WERI-Rb-1 (cell line): ENCODE measurements at regions not wholly inside any gene's neighbourhood (a gene's known extent, or its start where the extent isn't known, plus 50 kb on each side); places are given as distances from the start of the nearest gene placed in this dataset.

Experiments
- DNase-seq: peaks from one replicate; pipeline ENCODE4 v3.0.0-alpha.2; 2020
- H3K27ac ChIP-seq: fragments of 250-450 bp; sonication (Bioruptor Pico); 2 replicates; pipeline ENCODE4 v1.5.1; 2020; ENCODE audit warnings: mild to moderate bottlenecking, moderate library complexity
- H3K27me3 ChIP-seq: fragments of 250-450 bp; sonication (Bioruptor Pico); 2 replicates; pipeline ENCODE4 v1.5.1; 2021; ENCODE audit warnings: mild to moderate bottlenecking, low read depth, moderate library complexity; ENCODE audit not compliant: insufficient read depth, severe bottlenecking
- H3K36me3 ChIP-seq: fragments of 250-450 bp; sonication (Bioruptor Pico); 2 replicates; pipeline ENCODE4 v1.5.1; 2020; ENCODE audit warnings: mild to moderate bottlenecking, moderate library complexity
- H3K4me3 ChIP-seq: 2 replicates; pipeline ENCODE4 v1.5.1; 2011; ENCODE audit warnings: low read depth, mild to moderate bottlenecking, control low read depth, low read length
- H3K9me3 ChIP-seq: fragments of 250-450 bp; sonication (Bioruptor Pico); 2 replicates; pipeline ENCODE4 v1.5.1; 2021; ENCODE audit warnings: mild to moderate bottlenecking, moderate library complexity; ENCODE audit not compliant: severe bottlenecking
- TF ChIP-seq, protein P1 (sequence below): IDR thresholded peaks from 2 replicates; pipeline ENCODE4 v1.5.1; 2011; ENCODE audit warnings: low read depth, mild to moderate bottlenecking, control low read depth, inconsistent platforms, low read length

DNA sequence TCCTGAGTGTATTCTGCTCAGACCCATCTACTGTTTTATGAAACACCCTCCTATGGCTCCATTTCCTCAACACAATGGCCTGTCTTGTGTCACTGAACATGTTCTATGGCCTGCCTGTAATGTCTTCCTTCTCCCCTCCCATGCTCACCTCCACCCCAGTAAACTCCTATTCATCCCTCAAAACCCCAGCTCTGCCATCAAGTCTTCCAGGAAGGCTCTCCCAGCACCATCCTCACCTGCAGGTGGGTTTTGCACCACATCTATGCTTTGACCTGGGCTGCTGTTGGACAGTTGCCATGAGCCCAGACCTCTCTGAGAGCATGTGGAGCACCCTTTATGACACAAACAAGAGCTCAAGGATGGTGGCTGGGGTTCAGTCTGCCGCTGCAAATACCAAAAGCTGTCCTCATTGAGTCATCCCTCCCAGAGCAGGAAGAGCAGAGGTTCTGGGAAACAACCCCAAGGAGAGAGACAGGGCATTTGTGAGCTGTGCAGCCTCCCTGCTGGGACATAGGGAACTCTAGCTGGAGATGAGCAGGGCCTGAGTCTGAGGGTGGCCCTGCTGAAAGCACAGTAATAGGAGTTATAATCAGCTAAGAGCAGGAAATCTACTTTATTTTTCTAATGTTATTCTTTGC lies 93.8 kb upstream of the CD93 start:
- no peak for DNase-seq
- TF ChIP-seq, protein P1, sequence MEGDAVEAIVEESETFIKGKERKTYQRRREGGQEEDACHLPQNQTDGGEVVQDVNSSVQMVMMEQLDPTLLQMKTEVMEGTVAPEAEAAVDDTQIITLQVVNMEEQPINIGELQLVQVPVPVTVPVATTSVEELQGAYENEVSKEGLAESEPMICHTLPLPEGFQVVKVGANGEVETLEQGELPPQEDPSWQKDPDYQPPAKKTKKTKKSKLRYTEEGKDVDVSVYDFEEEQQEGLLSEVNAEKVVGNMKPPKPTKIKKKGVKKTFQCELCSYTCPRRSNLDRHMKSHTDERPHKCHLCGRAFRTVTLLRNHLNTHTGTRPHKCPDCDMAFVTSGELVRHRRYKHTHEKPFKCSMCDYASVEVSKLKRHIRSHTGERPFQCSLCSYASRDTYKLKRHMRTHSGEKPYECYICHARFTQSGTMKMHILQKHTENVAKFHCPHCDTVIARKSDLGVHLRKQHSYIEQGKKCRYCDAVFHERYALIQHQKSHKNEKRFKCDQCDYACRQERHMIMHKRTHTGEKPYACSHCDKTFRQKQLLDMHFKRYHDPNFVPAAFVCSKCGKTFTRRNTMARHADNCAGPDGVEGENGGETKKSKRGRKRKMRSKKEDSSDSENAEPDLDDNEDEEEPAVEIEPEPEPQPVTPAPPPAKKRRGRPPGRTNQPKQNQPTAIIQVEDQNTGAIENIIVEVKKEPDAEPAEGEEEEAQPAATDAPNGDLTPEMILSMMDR, result no peak
- H3K4me3 ChIP-seq, result no peak overlapping the region

DNA sequence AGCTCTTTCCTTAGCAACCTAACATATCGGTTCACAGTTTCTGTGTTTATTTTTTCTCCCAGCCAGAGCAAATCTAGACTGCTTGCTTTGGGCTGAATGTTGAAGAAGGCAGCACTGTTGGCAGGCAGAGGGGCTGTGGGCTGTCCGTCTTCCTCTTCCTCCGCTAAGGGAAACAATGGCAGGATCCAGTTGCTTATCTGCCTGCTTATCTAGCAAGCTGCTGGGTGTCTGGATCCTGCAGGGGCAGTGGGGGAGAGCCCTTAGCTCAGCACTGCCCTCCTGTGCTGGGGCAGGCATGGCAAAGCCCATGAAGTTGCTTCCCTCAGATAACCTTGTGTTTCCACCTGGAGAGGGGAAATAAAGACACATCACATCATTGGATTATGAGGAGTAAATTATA lies 92.7 kb upstream of the CD93 start:
- no peaks in the 10 kb centered on the region for H3K36me3 ChIP-seq
- H3K27ac ChIP-seq, result no peak overlapping the region
- no peak overlapping the region for H3K4me3 ChIP-seq
- DNase-seq, result no peak
- TF ChIP-seq, protein P1, result no peak
- peaks cover 3% of the 10 kb centered on the region for H3K9me3 ChIP-seq
- peaks cover 61% of the 10 kb centered on the region for H3K27me3 ChIP-seq

More for the DNA sequence above, 93.8 kb upstream of the CD93 start:
- H3K36me3 ChIP-seq, result no peaks in the 10 kb centered on the region
- peaks cover 56% of the 10 kb centered on the region for H3K27me3 ChIP-seq
- H3K9me3 ChIP-seq, result peaks cover 3% of the 10 kb centered on the region
- no peak overlapping the region for H3K27ac ChIP-seq

DNA sequence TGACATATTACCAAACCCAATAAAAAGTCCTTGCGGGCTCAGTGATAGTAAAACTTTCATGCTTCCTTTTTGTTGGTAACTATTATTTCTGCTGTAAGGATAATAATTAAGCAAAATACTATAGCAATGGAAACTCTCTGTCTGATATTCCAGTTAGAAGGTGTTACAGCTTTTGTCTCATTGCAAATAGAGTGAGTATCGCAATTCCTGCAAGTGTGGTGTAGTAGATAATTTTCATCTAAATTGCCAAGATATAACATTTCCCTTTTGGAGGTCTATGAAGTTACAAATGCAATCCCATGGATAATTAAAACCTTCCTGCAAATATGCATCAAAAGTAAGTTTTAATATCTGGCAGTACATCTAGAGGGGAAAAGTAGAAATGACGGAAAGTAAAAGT lies 88.7 kb upstream of the CD93 start:
- TF ChIP-seq, protein P1, result no peak
- peaks cover 82% of the 10 kb centered on the region for H3K27me3 ChIP-seq
- peaks cover 1% of the 10 kb centered on the region for H3K9me3 ChIP-seq
- no peak overlapping the region for H3K27ac ChIP-seq
- H3K4me3 ChIP-seq, result no peak overlapping the region
- no peak for DNase-seq
- H3K36me3 ChIP-seq, result no peaks in the 10 kb centered on the region

DNA sequence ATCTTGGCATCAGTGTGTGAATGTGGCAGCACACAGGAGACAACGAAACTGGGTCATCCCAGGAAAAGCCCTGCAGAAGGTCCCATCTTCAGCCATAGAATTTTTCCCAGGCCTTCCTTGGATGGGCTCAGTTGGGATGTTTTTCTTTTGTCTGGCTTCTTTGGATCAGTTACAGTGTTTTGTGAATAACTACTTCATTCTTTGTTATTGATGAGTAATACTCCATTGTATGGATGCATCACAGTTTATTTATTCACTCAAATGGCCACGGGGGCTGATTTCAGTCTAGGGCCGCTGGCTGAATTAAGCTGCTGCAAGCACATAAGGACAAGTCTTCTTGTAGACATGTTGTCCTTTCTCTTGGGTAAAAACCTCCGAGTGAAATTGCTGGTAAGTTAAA lies 81.3 kb upstream of the CD93 start:
- DNase-seq, result no peak
- Histone ChIP-seq H3K9me3 (no peaks in the 10 kb centered on the region), H3K4me3 (no peak overlapping the region), H3K27ac (no peak overlapping the region), H3K36me3 (no peaks in the 10 kb centered on the region), H3K27me3 (peaks cover 45% of the 10 kb centered on the region)
- TF ChIP-seq, protein P1, result no peak

DNA sequence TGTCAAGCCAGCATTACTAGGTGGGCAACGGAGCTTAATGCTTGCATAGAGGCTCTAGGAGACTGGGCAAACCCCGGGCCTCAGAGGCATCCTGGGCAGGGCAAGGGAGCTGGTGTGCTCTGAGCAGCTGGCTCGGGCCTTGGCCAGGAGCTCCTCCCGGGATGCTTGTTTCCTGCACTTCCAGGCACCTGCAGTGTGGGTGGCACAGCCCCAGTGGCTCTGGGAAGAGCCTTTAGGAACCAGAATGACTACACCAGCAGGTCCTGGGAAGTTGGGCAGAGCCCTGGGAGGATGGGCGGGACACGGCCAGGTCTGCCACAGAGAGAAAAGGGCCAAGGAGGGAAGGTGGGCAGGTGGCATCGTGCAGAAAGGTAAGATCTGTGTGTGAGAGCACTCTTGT lies 80.4 kb upstream of the CD93 start:
- TF ChIP-seq, protein P1, result no peak
- H3K9me3 ChIP-seq, result no peaks in the 10 kb centered on the region
- H3K27me3 ChIP-seq, result peaks cover 39% of the 10 kb centered on the region
- H3K4me3 ChIP-seq, result no peak overlapping the region
- no peak for DNase-seq
- no peak overlapping the region for H3K27ac ChIP-seq
- H3K36me3 ChIP-seq, result no peaks in the 10 kb centered on the region

DNA sequence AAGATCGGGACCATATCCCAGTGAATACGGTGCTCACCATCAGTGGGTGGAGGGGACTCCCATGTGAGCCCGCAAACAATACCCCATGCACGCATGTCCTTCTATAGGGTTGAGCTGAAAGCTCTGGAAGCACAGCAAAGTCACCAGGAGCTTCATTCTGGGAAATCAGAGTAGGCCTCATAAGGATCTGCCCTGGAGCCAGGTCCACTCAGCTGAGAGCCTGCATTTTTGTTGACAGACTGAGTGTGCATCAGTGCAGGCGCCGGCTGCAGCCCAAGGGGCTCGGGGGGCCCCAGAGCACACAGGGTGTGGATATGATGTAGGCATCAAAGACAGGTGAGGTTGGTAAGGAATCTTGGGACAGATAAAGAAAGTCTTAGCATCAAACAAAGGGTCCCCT lies 79.8 kb upstream of the CD93 start:
- H3K36me3 ChIP-seq, result no peaks in the 10 kb centered on the region
- H3K27me3 ChIP-seq, result peaks cover 34% of the 10 kb centered on the region
- H3K9me3 ChIP-seq, result no peaks in the 10 kb centered on the region
- DNase-seq, result no peak
- H3K27ac ChIP-seq, result no peak overlapping the region
- TF ChIP-seq, protein P1, result no peak
- H3K4me3 ChIP-seq, result no peak overlapping the region
